Loucy (cell line): ENCODE measurements at regions not wholly inside any gene's neighbourhood (a gene's known extent, or its start where the extent isn't known, plus 50 kb on each side); places are given as distances from the start of the nearest gene placed in this dataset.

Source experiments
- CTCF ChIP-seq: fragments of 200-600 bp; sonication (generic); conservative IDR thresholded peaks from 2 replicates; pipeline ENCODE4 v1.5.1; 2014; ENCODE audit warnings: mild to moderate bottlenecking, antibody characterized with exemption, low read length
- EZH2phosphoT487 ChIP-seq: fragments of 200-600 bp; IDR thresholded peaks from 2 replicates; pipeline ENCODE4 v1.6.1; 2018; ENCODE audit warnings: antibody characterized with exemption, mild to moderate bottlenecking, moderate library complexity, borderline replicate concordance

GRCh38 chr7:114297121-114297520 is 117.5 kb upstream of the FOXP2 start:
- TF ChIP-seq CTCF (no peak), EZH2phosphoT487 (no peak)
